NCI-H1436 treated with DMSO at 0.1 percent for 48 hours (cell line): ENCODE measurements at regions not wholly inside any gene's neighbourhood (a gene's known extent, or its start where the extent isn't known, plus 50 kb on each side); places are given as distances from the start of the nearest gene placed in this dataset.

Experiments used
- DNase-seq: peaks from one replicate; lab custom pipeline; 2025; lab: John Stamatoyannopoulos, UW

DNA sequence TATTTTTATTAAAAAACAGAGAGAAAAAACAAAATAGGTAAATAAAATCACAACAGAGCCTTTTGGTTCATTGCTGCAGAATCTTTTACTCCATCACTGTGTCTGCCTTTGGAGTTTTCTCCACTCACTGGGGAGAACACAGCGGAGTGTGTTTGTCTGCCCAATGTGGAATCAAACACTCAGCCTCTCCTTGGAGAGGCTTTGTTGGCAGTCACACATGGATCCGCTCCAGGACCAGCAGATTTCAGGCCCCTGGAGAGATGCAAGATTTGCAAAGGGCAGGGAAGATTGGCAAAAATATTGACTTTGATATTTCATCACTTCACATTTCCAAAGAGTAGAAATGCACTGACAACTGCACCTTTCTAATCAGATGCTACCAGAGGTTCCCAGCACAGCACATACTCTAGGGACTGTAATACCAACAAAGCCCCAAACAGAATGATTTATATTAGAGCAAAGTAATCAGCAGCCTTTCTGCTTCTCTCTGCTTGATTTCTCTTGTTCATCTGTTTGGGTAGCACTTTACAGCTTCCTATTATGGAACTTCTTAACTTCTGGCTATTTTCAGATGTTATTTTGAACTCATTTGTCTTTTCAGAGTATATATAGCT lies 1898.8 kb upstream of the PIK3C3 start:
- no peak for DNase-seq

DNA sequence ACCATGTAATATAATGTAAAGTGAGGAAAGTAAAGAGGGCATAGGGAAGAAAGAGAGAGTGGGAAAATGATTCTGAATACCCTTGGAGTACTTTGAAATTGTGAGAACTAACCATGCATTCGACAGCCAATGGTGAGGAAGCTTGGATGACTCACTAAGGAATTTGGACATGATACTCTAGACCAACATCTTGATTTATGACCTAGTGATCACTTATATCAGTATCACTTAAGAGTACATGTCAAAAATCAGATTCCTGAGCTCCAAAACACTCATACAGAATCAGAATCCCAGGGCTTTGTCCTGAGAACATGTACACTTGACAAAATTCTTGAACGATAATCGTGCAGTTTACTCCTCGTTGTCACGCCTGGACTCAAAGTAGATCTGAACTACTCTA lies 1899.8 kb upstream of the PIK3C3 start:
- DNase-seq = no peak

DNA sequence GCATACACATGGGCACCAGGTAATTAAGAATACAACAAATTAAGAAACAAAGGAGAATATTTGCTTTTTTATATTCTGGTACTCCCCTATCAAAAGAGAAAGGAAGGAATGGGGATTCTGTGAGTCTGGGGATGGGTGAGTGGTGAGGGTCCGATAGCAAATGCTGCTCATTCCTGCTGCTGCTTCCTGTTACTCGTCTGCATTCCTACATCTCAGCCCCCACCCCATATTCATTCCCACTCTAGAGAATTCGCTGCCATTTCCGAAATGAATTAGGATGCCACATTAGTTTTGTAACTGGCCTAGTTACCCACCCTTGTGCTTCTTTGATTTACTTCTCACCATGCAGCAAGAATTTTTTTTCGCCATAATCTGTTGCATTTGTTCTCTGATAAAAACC lies 1905.3 kb upstream of the PIK3C3 start:
- no peak for DNase-seq

DNA sequence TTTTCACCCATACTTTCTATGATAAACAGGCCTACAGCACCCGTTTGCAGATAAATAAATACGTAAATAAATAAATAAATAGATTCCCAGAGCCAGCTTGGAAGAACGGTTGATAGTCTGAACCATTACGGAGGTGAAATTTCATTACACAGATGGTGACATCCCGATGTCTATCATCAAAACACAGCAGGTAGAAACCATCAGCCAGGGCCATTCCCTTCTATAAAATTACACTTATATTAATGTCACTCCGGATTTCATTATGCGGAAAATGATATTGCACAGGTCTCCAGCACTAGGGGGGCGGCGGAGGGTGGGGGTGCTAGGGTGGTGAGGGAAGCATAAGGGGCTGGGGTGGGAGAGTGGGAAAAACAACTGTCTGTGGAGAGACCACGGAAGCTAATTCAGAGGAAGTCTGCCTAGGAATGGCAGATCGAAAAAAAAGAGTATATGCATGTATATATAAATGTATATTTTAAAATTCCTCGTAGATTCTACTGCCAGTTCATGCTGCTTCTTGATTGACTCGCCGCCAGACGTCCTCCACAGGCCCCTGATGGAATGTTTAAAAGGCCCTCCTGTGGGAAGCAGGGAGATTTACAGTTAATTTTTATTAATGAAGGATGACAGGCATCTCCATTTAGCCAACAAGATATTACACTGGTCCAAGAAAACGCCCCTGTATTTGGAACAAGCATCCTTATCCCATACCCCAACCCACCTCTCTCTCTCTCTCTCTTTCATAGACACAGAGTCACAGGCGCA lies 1906.0 kb upstream of the PIK3C3 start:
- DNase-seq = no peak

DNA sequence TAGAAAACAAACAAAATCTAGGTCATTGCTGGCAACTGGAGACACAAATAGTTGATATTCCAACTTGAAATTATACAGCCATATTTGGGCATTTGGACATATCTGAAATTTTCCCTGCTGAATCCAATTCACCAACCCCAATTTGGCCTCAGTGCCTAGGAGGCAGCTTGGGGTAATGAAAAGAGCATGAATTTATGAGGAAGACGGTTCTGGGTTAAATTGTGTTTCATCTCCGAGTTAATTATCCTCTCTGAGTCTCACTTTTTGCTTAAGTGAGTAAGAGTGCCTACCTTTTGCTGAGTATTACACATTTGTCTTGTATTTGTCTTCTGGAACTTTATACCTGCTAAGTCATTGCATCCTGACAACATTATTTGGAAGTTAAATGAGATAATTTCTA lies 1906.8 kb upstream of the PIK3C3 start:
- no peak for DNase-seq

DNA sequence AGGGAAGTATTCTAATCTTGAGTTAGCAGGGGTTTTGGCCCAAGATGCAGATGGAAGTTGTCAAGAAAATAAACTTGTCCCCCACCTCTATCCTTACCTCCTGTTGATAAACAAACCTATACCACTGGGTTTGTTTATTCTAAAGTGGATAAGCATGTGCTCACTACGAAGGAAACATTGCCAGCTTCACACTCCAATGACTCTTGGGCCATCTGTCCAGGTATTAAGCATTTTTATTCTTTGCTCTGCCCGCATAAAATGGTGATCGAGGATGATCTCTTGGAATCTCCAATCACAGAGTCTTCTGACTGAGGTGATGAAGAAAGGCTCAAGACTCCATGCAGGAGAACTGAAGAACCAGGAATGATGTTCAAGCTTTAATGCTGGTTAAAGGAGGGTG lies 1908.4 kb upstream of the PIK3C3 start:
- DNase-seq = no peak

DNA sequence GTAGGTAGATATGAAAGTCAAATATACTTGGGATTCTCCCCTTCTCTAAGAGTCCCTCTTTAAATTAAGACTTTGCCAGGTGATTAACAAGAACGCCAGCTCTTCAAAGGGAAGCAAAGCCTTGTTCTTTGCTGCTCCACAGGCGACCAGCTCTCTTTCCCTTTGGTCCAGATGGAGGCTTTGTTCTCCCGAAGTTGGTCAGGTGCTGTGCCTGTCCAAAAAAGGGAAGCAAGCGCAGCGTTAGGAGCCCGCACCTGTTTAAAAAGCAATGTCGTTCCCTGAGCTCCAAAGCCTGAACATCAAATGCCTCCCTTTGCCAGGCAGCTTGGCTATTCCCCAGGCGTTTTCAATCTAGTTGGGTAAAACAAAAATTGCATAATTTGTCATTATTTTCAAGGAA lies 1913.1 kb upstream of the PIK3C3 start:
- no peak for DNase-seq

DNA sequence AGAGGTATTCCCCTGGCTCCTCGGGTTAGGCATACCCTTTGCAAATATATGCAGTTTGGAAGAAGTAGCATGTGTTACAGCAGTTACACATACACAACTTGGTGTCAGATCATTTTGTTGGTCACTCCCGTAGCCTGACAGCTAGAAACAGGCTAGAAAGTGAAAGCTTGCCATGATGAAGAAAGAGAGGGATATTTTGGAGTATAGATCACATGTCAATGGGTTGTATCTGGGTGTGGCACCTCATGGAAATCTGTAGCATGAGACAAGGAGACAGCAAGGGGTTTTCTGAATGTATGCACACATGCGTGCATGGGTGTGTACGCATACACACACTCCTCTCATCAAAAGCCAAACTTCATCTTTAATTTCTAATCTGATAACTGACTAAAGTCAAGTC lies 1914.5 kb upstream of the PIK3C3 start:
- DNase-seq = no peak

DNA sequence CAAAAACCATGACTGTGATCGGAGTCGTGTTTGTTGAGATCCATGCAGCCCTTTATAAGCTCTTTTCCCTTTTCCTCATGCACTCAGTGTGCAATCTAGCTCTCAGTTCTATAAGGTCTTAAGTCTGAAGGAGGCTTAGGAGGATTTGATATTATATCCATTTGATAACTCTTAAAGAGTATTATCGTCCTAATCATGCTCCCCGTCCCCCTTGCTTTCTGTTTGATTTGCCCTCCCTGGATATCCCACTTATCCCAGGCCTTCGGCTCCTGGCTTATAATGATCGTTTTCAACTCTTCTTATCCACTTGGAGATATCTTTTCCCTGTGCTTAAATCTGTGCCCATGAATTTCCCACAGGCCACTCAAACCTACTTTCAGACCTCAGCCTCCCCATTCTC lies 1917.7 kb upstream of the PIK3C3 start:
- DNase-seq = no peak

DNA sequence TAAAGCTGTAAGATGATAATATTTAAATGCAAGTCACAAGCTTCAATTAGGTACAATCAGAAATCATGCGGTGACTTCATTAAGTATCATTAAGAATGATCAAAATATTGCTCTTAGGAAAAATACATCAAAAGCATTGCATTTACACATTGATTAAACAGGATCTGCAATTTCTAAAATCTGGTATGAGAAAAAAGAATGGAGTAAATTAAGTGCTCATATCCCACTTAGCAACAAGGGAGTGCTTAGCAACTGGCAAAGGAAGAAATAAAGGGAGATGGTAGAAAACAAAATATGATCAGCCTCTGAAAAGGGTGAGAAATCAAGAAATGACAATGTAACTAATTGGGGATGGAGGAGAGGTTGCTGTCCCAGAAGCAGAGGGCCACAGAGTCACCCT lies 1918.2 kb upstream of the PIK3C3 start:
- DNase-seq = no peak

DNA sequence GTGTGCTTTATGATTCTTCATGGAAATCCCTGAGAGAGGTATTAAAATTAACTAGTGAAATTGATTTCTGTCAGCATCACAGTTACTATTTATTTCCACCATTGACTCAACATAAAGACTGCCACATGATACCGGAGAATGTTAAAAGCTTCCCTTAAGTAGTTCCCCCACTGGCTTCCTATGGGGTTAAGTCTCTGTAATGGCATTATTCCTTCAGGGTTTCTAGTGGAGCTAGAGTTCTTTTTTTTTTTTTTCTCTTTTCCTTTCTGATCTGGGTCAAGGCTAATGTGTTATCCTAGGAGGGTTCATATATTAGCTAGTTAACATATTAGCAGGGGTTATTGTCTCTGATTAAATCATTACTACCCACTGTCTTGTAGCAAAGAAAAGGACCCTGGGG lies 1919.1 kb upstream of the PIK3C3 start:
- no peak for DNase-seq

DNA sequence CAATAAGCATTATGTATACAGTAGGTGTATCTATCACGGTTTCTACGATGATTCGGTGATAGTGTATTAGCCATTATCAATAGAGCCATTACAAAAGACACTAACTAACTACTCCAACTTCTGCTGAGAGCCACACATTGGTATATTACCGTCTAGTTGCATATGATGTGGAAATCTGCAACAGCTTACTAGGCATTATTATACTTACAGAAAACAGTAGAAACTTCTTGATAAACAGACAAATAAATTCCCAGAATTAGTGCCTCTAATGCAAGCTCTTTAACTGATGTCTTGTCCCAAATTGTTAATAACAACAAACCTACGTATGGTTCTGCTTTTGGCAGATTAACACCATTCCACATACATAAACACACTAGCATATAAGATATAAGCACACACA lies 1923.0 kb upstream of the PIK3C3 start:
- DNase-seq = no peak

DNA sequence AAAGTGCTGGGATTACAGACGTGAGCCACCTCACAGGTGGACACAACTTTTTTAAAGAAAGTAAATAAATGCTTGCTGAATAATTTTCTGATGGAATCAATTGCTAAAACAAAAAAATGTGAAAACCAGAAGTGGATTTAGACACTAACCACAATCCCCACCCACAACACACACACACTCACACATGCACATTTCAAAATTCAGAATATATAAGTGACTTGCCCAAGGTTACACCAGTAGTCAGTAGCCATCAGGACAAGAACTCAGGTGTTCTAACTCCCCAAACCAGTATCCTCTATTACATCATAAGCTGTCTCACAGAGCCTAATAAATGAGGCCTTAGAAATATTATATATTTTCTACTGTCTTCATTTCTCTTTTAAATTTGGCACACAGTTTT lies 1923.6 kb upstream of the PIK3C3 start:
- DNase-seq = no peak

DNA sequence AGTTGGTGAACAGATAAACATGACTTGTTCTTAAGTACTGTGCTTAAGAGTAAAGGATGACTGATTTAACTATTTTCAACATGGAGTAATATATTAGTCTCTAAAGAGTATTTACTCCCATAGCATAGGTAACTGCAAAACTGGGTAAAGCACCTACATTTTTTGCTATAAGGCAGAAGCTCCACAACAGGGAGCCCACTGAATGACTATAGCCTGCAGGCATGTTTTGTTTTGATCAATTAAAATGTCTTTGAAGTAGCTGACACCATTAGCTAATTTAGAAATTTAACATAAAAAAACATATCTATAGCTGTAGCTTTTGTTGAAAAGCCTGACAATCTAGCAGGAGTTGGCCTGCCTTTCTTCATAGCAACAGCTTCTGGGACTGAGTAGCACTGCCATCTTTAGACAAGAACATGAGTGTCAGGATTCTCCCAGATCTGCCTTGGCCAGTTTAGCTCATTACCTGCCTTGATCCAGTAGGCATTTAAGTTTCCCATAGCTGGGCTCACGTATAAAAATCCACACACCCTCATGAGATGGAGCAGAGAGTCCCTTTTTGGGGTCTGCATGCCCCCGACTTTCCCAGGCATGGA lies 1935.1 kb upstream of the PIK3C3 start:
- DNase-seq = no peak

DNA sequence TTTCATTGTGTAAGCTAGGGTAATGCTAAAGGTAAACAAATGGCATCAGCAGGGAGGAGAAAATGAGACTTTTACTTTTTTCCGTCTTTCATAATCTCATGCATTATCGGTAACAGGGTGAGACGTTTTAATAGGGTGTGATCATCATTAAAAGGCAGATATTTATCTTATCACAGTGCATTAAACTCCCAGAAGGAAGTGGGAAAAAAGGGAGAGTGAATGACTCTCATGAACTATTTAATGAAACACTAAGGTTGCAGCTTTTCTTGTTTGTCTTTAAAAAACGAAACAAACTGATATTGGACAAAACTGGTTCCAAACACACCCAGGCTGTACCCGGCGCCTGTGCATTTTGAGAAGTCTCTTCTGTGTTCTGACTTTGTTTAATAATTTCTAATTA lies 1936.8 kb upstream of the PIK3C3 start:
- no peak for DNase-seq

DNA sequence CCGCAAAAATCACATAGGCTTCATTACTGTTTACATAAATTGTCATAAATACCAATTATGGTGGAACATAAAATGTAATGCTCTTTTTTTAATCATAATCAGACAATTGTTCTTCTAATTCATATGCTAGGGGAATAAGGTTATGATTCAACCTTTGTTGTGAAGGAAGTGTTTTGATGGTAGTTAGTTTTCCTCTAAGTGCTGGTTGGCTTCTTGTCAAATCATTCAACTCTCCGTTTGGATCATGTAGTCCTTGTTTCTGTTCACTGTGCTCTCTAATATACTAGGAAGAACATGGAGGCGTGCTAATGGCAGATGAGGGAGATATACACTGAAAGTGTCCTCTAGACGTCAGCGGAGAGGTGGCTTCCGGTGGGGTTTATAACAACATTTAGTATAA lies 1938.0 kb upstream of the PIK3C3 start:
- DNase-seq = no peak

DNA sequence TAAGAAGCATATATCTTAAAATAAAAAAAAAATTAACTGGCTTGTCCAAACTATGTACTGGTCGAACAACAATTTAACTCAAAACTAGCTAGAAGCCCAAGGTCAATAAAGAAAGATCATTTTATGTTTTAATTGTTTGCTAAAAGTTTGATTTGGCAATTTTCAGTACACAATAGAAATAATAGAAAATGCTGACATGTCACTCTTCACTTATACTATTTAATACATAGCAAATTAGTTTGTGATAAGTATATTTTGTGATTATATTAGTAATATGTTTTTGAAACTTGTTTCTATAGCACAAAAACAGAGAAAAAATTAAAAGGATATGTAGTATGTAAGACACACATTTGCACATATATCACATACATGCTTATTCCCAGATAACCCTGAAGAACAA lies 1938.6 kb upstream of the PIK3C3 start:
- DNase-seq = no peak

DNA sequence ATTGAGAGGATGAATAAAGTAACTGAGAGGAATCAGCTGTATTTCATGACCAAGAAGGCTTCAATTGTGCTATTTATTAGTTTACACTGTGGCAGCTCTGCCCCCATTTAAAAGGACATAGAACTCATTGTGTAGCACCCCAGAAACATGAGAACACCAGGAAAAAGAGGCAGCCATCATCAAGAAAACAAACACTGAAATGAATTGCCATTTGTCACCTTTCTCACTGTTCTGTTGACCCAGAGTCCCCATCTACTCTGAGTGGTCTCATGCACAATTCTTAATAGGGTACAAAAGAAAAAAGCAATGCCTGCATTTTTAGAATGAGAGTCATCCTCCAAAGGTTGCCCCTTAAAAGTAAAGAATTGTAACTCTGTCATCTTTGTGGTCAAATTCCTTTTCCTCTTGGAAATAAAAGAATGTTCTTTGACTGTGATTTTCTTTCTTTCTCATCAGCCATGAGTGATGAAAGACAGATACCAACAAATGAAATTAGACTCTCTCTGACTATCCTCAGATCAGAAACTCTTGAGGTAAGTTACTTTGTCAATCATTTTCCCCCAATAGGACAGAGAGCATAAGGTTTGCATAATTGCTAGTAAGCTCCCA lies 1941.9 kb upstream of the PIK3C3 start:
- no peak for DNase-seq

DNA sequence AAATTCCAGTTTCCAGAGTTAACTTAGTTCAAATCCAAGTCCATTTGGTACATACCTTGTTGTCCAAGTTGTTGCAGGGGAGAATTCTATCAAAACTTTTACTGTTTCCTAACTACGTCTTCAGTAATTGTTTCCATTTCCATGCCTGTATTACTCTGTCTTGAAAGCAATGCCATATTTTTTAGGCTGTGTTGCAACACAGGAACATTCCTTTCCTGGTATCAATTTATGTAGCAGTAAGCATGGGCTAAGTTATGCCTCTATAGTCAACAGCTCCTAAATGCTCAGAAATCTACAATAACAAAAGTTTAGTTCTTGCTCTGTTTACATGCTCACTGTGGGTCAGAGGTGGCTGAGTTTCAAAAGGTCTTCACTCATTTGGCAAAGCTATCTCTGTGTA lies 1943.8 kb upstream of the PIK3C3 start:
- DNase-seq = no peak

DNA sequence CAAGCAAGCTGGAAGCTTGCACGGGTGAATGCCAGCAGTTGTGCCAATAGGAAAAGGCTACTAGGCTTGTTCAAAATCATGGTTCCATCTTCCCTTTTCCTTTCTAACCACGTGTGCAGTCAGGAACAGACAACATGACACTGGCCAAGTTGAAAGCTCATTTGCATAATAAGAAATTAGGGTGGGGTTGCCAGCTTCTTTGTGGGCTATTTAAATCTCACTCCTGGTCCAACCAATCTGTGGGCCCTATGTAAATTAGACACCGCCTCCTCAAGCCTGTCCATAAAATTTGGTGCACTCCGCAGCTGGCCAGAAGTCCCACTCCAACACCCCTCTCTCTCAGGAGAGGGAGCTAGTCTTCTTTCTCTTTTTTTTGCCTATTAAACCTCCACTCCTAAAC lies 1948.4 kb upstream of the PIK3C3 start:
- no peak for DNase-seq

DNA sequence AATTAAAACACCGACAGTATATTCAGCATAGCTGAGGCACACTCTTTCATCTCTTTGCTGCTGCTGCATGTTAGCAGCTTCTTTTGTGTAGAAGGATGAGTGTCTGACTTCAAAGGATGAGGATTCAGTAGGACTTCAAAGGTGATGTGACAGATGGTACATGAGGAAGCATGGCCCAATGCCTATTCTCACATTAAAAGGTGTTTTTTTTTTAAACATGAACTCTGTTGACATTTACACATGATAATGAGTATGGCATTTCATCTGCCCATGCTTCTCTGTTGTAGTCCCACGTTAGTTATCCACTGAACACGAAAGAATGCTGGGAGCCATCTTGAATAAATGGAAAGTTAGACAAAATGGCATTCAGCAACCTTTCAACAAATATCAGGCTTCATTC lies 1950.8 kb upstream of the PIK3C3 start:
- no peak for DNase-seq

DNA sequence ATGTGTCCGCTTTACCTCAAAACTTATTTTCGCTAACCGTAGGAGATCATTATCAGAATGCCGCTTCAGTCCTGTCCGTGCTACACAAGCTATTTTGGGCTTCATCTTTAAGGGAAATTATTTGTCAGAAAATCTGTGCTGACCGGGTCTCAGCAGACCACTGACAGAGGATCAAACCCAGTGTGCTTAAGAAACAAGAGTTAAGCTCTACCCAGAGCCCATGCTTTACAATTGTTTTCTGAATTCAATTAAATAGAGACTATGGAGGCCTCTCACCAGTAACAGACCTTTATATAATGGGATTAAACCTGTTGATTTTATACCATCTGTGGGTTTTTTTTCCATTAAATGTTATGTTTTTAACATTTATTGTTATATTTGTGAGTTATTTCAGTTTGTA lies 1956.7 kb upstream of the PIK3C3 start:
- no peak for DNase-seq

DNA sequence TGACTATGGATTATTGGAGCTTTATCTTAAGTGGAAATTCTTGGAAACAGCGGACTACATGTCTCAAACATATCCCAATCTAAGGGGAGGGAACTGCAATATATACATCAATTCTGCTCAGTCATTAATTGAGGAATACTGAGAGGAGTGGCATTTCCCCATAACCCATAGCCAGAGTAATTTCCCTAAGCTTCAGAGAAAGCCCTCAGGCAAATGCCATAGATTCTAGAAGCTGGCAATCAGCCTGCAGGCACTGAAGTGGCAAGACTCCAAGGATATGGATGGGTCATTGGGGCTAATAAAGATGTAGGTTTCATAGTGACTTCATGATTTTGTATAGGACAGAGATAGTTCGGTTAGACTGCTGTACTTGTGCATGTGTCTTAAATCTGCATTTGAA lies 1960.5 kb upstream of the PIK3C3 start:
- no peak for DNase-seq
